BLaER1 (cell line): ENCODE measurements at regions not wholly inside any gene's neighbourhood (a gene's known extent, or its start where the extent isn't known, plus 50 kb on each side); places are given as distances from the start of the nearest gene placed in this dataset.

Source experiments
- H3K27ac ChIP-seq: shearing (Covaris generic); formaldehyde crosslinking; 2 replicates; pipeline ENCODE4 v1.8.1; 2022
- H3K27me3 ChIP-seq: shearing (Covaris generic); formaldehyde crosslinking; 2 replicates; pipeline ENCODE4 v1.8.1; 2022
- H3K36me3 ChIP-seq: shearing (Covaris generic); formaldehyde crosslinking; 2 replicates; pipeline ENCODE4 v1.8.1; 2022
- H3K4me1 ChIP-seq: shearing (Covaris generic); formaldehyde crosslinking; 2 replicates; pipeline ENCODE4 v1.8.1; 2022
- H3K4me2 ChIP-seq: shearing (Covaris generic); formaldehyde crosslinking; 2 replicates; pipeline ENCODE4 v1.8.1; 2022
- H3K4me3 ChIP-seq: shearing (Covaris generic); formaldehyde crosslinking; 2 replicates; pipeline ENCODE4 v1.8.1; 2022
- H3K9ac ChIP-seq: shearing (Covaris generic); formaldehyde crosslinking; 2 replicates; pipeline ENCODE4 v1.8.1; 2022
- H3K9me3 ChIP-seq: shearing (Covaris generic); formaldehyde crosslinking; 2 replicates; pipeline ENCODE4 v1.8.1; 2022
- H4K20me1 ChIP-seq: shearing (Covaris generic); formaldehyde crosslinking; 2 replicates; pipeline ENCODE4 v1.8.1; 2022
- Cebpa-rat ChIP-seq: shearing (Covaris generic); IDR thresholded peaks from 2 replicates; pipeline ENCODE4 v1.8.1; 2022

DNA sequence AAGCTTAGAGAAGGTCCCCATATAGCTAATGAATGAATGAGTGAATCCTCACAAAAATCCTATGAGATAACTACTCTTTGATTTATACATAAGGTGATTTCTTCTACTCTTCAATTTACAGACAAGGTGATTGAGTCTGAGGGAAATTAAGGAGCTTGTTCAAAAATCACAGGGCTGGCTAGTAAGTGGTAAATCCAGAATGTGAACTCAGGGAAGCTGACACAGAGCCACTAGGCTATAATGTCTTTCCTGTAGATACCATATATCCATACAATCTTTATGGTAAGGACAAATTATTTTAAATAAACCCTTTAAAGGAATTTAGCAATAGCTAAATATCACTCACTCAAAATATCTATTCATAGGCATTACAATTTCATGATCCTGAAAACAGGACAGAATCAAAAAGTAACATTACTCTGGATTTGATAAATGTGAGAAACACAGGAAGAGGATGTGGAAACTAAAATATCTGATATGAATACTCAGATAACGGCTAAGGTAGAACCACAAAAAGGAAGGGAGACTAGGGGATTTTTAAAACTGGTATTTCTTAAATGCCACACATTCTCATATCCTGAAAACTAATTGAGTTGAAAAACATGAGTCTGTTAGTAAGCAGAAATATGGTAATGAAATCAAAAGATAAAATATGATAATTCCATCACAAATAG lies 108.2 kb downstream of the NBPF12 start:
- Histone ChIP-seq H3K4me2 (peak overlapping the region; percentile 52), H3K36me3 (no peaks in the 10 kb centered on the region), H3K27me3 (no peaks in the 10 kb centered on the region), H3K9me3 (peaks cover 5% of the 10 kb centered on the region; the same call in 1 of the 2 replicates), H3K4me1 (peaks cover 21% of the 10 kb centered on the region), H3K9ac (no peak overlapping the region), H3K4me3 (no peak overlapping the region), H3K27ac (no peak overlapping the region), H4K20me1 (no peaks in the 10 kb centered on the region)
- TF ChIP-seq Cebpa-rat, result no peak
